H1 (cell line): ENCODE measurements at regions not wholly inside any gene's neighbourhood (a gene's known extent, or its start where the extent isn't known, plus 50 kb on each side); places are given as distances from the start of the nearest gene placed in this dataset.

Source experiments
- CTCF ChIA-PET: fragments of 300-600 bp; sonication (Branson Sonifier 250); formaldehyde crosslinking; loops from one replicate; lab custom pipeline; 2021; ENCODE audit not compliant: partially characterized antibody; lab: Charles Lee
- POLR2A ChIA-PET: fragments of 300-600 bp; sonication (Branson Sonifier 250); formaldehyde crosslinking; loops from one replicate; lab custom pipeline; 2021; ENCODE audit warnings: inconsistent platforms; ENCODE audit not compliant: partially characterized antibody; lab: Charles Lee
- DNase-seq, 2 experiments: peaks; one replicate each; pipeline versions ENCODE4 v3.0.0 to v3.0.0-alpha.2; 2010 to 2022; ENCODE audit warnings: low spot score in 2 of 2, low read depth in 1 of 2, mixed read lengths in 1 of 2
- FAIRE-seq: peaks from 2 replicates; lab custom pipeline; 2011; peaks lifted over from hg19 to GRCh38; lab: Jason Lieb, UNC
- H2AFZ ChIP-seq: 2 replicates; pipeline ENCODE4 v1.8.1; 2012; ENCODE audit warnings: low read length, inconsistent platforms
- H2AK5ac ChIP-seq: 2 replicates; pipeline ENCODE4 v1.6.1; 2013; ENCODE audit warnings: low read depth, low read length
- H2BK120ac ChIP-seq: replicated peaks from 2 replicates; pipeline ENCODE3; 2013; ENCODE audit warnings: low read depth, low read length, inconsistent platforms
- H2BK12ac ChIP-seq: 2 replicates; pipeline ENCODE4 v1.6.1; 2013; ENCODE audit warnings: low read depth, low read length
- H2BK15ac ChIP-seq: 2 replicates; pipeline ENCODE4 v1.6.1; 2013; ENCODE audit warnings: low read length
- H2BK20ac ChIP-seq: 2 replicates; pipeline ENCODE4 v1.6.1; 2013; ENCODE audit warnings: low read length
- H2BK5ac ChIP-seq: 2 replicates; pipeline ENCODE4 v1.6.1; 2013; ENCODE audit warnings: low read depth, low read length
- H3K14ac ChIP-seq: 2 replicates; pipeline ENCODE4 v1.6.1; 2013; ENCODE audit warnings: inconsistent platforms; ENCODE audit not compliant: insufficient read length
- H3K18ac ChIP-seq: 2 replicates; pipeline ENCODE4 v1.6.1; 2013; ENCODE audit warnings: low read length; ENCODE audit errors: extremely low read depth
- H3K23ac ChIP-seq: 2 replicates; pipeline ENCODE4 v1.6.1; 2013; ENCODE audit warnings: inconsistent platforms; ENCODE audit not compliant: insufficient read length
- H3K23me2 ChIP-seq: 2 replicates; pipeline ENCODE4 v1.6.1; 2013; ENCODE audit warnings: low read depth, low read length
- H3K27ac ChIP-seq: 2 replicates; pipeline ENCODE4 v1.6.1; 2011; ENCODE audit warnings: low read depth, low read length, inconsistent platforms
- H3K27me3 ChIP-seq, 4 experiments: replicated peaks in 1 of 4; 1 replicate in 1 of 4; 2 replicates in 3 of 4; pipeline versions ENCODE4 v1.6.1 to v1.8.1; 2011 to 2013; ENCODE audit warnings: low read length in 3 of 4, mild to moderate bottlenecking in 3 of 4, inconsistent platforms in 2 of 4, mixed read lengths in 2 of 4, moderate library complexity in 1 of 4; ENCODE audit not compliant: control insufficient read depth in 3 of 4, insufficient read depth in 3 of 4; ENCODE audit errors: extremely low read depth in 1 of 4
- H3K36me3 ChIP-seq, 4 experiments: 2 replicates each; pipeline versions ENCODE4 v1.6.1 to v1.8.1; 2011 to 2013; ENCODE audit warnings: mild to moderate bottlenecking in 4 of 4, low read length in 3 of 4, moderate library complexity in 2 of 4, control low read depth in 1 of 4, inconsistent platforms in 1 of 4; ENCODE audit not compliant: insufficient read depth in 4 of 4, control insufficient read depth in 2 of 4
- H3K4ac ChIP-seq: replicated peaks from 2 replicates; pipeline ENCODE3; 2013; ENCODE audit warnings: low read length, low read depth, mixed read lengths, inconsistent platforms; ENCODE audit not compliant: insufficient read length
- H3K4me1 ChIP-seq, 4 experiments: replicated peaks in 1 of 4; 1 replicate in 1 of 4; 2 replicates in 3 of 4; pipeline versions ENCODE4 v1.6.1 to v1.8.1; 2011 to 2013; ENCODE audit warnings: low read length in 3 of 4, inconsistent platforms in 2 of 4, mixed read lengths in 1 of 4; ENCODE audit not compliant: insufficient read depth in 4 of 4, control insufficient read depth in 3 of 4
- H3K4me2 ChIP-seq, 2 experiments: 2 replicates each; pipeline versions ENCODE4 v1.6.1 to v1.8.1; 2011 to 2013; ENCODE audit warnings: low read depth in 2 of 2, low read length in 2 of 2, control low read depth in 1 of 2, inconsistent platforms in 1 of 2, mild to moderate bottlenecking in 1 of 2; ENCODE audit not compliant: insufficient read depth in 1 of 2
- H3K4me3 ChIP-seq, 4 experiments: fragments of 200-600, 300-600 bp in 1 of 4; sonication (generic), shearing (Covaris generic), sonication (Bioruptor Twin) in 1 of 4; 2 replicates each; pipeline versions ENCODE4 v1.5.1 to v1.8.1; 2011 to 2016; ENCODE audit warnings: low read length in 4 of 4, low read depth in 3 of 4, control low read depth in 2 of 4, inconsistent platforms in 2 of 4, mild to moderate bottlenecking in 2 of 4, mixed read lengths in 1 of 4, moderate library complexity in 1 of 4; ENCODE audit not compliant: insufficient read depth in 2 of 4; ENCODE audit errors: extremely low read depth in 1 of 4
- H3K56ac ChIP-seq: replicated peaks from 2 replicates; pipeline ENCODE3; 2013; ENCODE audit warnings: low read depth, mild to moderate bottlenecking, mixed read lengths, low read length, inconsistent platforms; ENCODE audit not compliant: insufficient read length
- H3K79me1 ChIP-seq: 2 replicates; pipeline ENCODE4 v1.6.1; 2013; ENCODE audit warnings: low read depth, low read length, control low read depth
- H3K79me2 ChIP-seq, 2 experiments: 2 replicates each; pipeline versions ENCODE4 v1.6.1 to v1.8.1; 2012 to 2013; ENCODE audit warnings: low read length in 2 of 2, mild to moderate bottlenecking in 2 of 2, inconsistent platforms in 1 of 2; ENCODE audit not compliant: insufficient read depth in 2 of 2, control insufficient read depth in 1 of 2
- H3K9ac ChIP-seq, 4 experiments: replicated peaks in 1 of 4; 1 replicate in 1 of 4; 2 replicates in 3 of 4; pipeline versions ENCODE4 v1.6.1 to v1.8.1; 2011 to 2013; ENCODE audit warnings: low read depth in 3 of 4, low read length in 3 of 4, control low read depth in 2 of 4, mild to moderate bottlenecking in 2 of 4, moderate library complexity in 2 of 4, inconsistent platforms in 1 of 4; ENCODE audit errors: extremely low read depth in 1 of 4
- H3K9me3 ChIP-seq, 2 experiments: 2 replicates each; pipeline versions ENCODE4 v1.6.1 to v1.8.1; 2012 to 2013; ENCODE audit warnings: mild to moderate bottlenecking in 2 of 2, moderate library complexity in 2 of 2, control low read depth in 1 of 2, inconsistent platforms in 1 of 2, low read depth in 1 of 2, low read length in 1 of 2, mixed read lengths in 1 of 2; ENCODE audit not compliant: insufficient read depth in 2 of 2
- H4K20me1 ChIP-seq, 2 experiments: replicated peaks in 1 of 2; 2 replicates each; pipeline versions ENCODE3 to v1.8.1; 2011 to 2013; ENCODE audit warnings: inconsistent platforms in 2 of 2, low read length in 2 of 2, mild to moderate bottlenecking in 1 of 2; ENCODE audit not compliant: insufficient read depth in 2 of 2, control insufficient read depth in 1 of 2
- H4K5ac ChIP-seq: 2 replicates; pipeline ENCODE4 v1.6.1; 2013; ENCODE audit warnings: low read length, low read depth, mixed read lengths, inconsistent platforms; ENCODE audit not compliant: insufficient read length
- H4K8ac ChIP-seq: 2 replicates; pipeline ENCODE4 v1.8.0; 2013; ENCODE audit warnings: mild to moderate bottlenecking, moderate library complexity, low read length, inconsistent platforms; ENCODE audit not compliant: insufficient read depth; ENCODE audit errors: extremely low read depth
- H4K91ac ChIP-seq: replicated peaks from 2 replicates; pipeline ENCODE3; 2013; ENCODE audit warnings: low read length, mixed read lengths, inconsistent platforms; ENCODE audit not compliant: insufficient read length
- ATF2 ChIP-seq: IDR thresholded peaks from 2 replicates; pipeline ENCODE4 v1.6.1; 2012; ENCODE audit warnings: low read length, inconsistent platforms
- EZH2 ChIP-seq: fragments of 200-600 bp; sonication (generic); IDR thresholded peaks from 2 replicates; pipeline ENCODE4 v1.7.1; 2012; ENCODE audit warnings: low read depth, mild to moderate bottlenecking, moderate library complexity, low read length, inconsistent platforms; ENCODE audit not compliant: severe bottlenecking
- MAX ChIP-seq: IDR thresholded peaks from 2 replicates; pipeline ENCODE4 v1.6.1; 2012; ENCODE audit warnings: inconsistent platforms
- NANOG ChIP-seq: IDR thresholded peaks from 2 replicates; pipeline ENCODE4 v1.6.1; 2011; ENCODE audit warnings: low read length, low read depth, mild to moderate bottlenecking, inconsistent platforms; ENCODE audit not compliant: insufficient read depth, poor library complexity, severe bottlenecking
- PHF8 ChIP-seq: fragments of 200-600 bp; sonication (generic); conservative IDR thresholded peaks from 2 replicates; pipeline ENCODE4 v1.7.1; 2012; ENCODE audit warnings: low read depth, mild to moderate bottlenecking, inconsistent platforms, low read length, moderate library complexity
- RAD21 ChIP-seq, 2 experiments: IDR thresholded peaks in 1 of 2; conservative IDR thresholded peaks in 1 of 2; 2 replicates each; pipeline ENCODE4 v1.6.1; 2011; ENCODE audit warnings: low read depth in 2 of 2, low read length in 2 of 2, improper control_type of control experiment in 1 of 2, inconsistent platforms in 1 of 2, mild to moderate bottlenecking in 1 of 2, moderate library complexity in 1 of 2
- RBBP5 ChIP-seq: IDR thresholded peaks from 2 replicates; pipeline ENCODE4 v1.7.1; 2012; ENCODE audit warnings: low read depth, mild to moderate bottlenecking, inconsistent platforms, low read length, moderate library complexity, borderline replicate concordance
- RXRA ChIP-seq: IDR thresholded peaks from 2 replicates; pipeline ENCODE4 v1.6.1; 2011; ENCODE audit warnings: low read depth, mild to moderate bottlenecking, low read length, moderate library complexity; ENCODE audit not compliant: insufficient read depth
- SAP30 ChIP-seq: fragments of 300-600 bp; sonication (generic); IDR thresholded peaks from 2 replicates; pipeline ENCODE4 v1.7.1; 2012; ENCODE audit warnings: low read length, moderate library complexity, mild to moderate bottlenecking, inconsistent platforms; ENCODE audit not compliant: insufficient read depth, insufficient replicate concordance
- SIN3A ChIP-seq, 2 experiments: IDR thresholded peaks in 1 of 2; conservative IDR thresholded peaks in 1 of 2; 2 replicates each; pipeline ENCODE4 v1.6.1; 2011 to 2012; ENCODE audit warnings: low read length in 2 of 2, improper control_type of control experiment in 1 of 2, low read depth in 1 of 2, mild to moderate bottlenecking in 1 of 2
- SIX5 ChIP-seq: IDR thresholded peaks from 2 replicates; pipeline ENCODE4 v1.6.1; 2011; ENCODE audit warnings: mild to moderate bottlenecking, low read depth, low read length
- TEAD4 ChIP-seq: IDR thresholded peaks from 2 replicates; pipeline ENCODE4 v1.6.1; 2012; ENCODE audit warnings: low read depth, low read length, inconsistent platforms, mixed read lengths
- WGBS, 2 experiments: shearing (Covaris generic) in 1 of 2; methylation state at CpG; one replicate each; pipeline versions ENCODE4 v1.1.6 to v1.1.7; 2013 to 2015; ENCODE audit warnings: low lambda C conversion rate in 2 of 2, mixed read lengths in 2 of 2, inconsistent platforms in 1 of 2, low coverage in 1 of 2, missing lambda C conversion rate in 1 of 2; ENCODE audit not compliant: insufficient replicate concordance in 2 of 2, insufficient coverage in 1 of 2, insufficient read length in 1 of 2; ENCODE audit errors: extremely low coverage in 1 of 2, missing lambda C conversion rate in 1 of 2; 5-methylcytosine and 5-hydroxymethylcytosine counted together

- no peak overlapping the region for H3K23ac ChIP-seq
- ChIA-PET CTCF (no interaction called here), POLR2A (no interaction called here)
- H2BK12ac ChIP-seq = no peak overlapping the region
- no peaks in the 10 kb centered on the region for H3K36me3 ChIP-seq
- H3K27me3 ChIP-seq = no peaks in the 10 kb centered on the region
- H4K20me1 ChIP-seq = no peaks in the 10 kb centered on the region
- FAIRE-seq (no peak), DNase-seq (no peak)
- no peak overlapping the region for H3K27ac ChIP-seq
- no peaks in the 10 kb centered on the region for H3K4me1 ChIP-seq
- no peak overlapping the region for H2AFZ ChIP-seq
- no peak overlapping the region for H3K14ac ChIP-seq
- H3K4me3 ChIP-seq = no peak overlapping the region
- no peak overlapping the region for H3K9ac ChIP-seq
- H4K8ac ChIP-seq = no peak overlapping the region
- no peak overlapping the region for H2AK5ac ChIP-seq
- no peak overlapping the region for H2BK120ac ChIP-seq
- no peak overlapping the region for H4K5ac ChIP-seq
- no peak overlapping the region for H3K4me2 ChIP-seq
- WGBS, 2 experiments = 82% methylated on average over 1 of the region's 1 CpG; no CpG with 5 or more reads in 1 of the 2 experiments
- no peak overlapping the region for H3K4ac ChIP-seq
- H2BK15ac ChIP-seq = no peak overlapping the region
- no peak overlapping the region for H3K18ac ChIP-seq
- H3K79me2 ChIP-seq = no peaks in the 10 kb centered on the region
- H2BK5ac ChIP-seq = no peak overlapping the region
- no peaks in the 10 kb centered on the region for H3K23me2 ChIP-seq
- H4K91ac ChIP-seq = no peak overlapping the region
- no peaks in the 10 kb centered on the region for H3K9me3 ChIP-seq
- H3K79me1 ChIP-seq = no peaks in the 10 kb centered on the region
- H3K56ac ChIP-seq = no peak overlapping the region
- H2BK20ac ChIP-seq = no peak overlapping the region
- TF ChIP-seq SIX5 (no peak), RXRA (no peak), RBBP5 (no peak), MAX (no peak), RAD21 (IDR thresholded peaks at IDR 0.05 in 1 of 2, conservative IDR thresholded peaks at IDR 0.05 in 1 of 2; ENCODE audit: low read depth in 2 of 2, low read length in 2 of 2) (no peak), ATF2 (no peak), TEAD4 (no peak), EZH2 (no peak), NANOG (no peak), SAP30 (no peak), PHF8 (no peak), SIN3A (conservative IDR thresholded peaks at IDR 0.05 in 1 of 2, IDR thresholded peaks at IDR 0.05 in 1 of 2; ENCODE audit: low read depth in 1 of 2, low read length in 2 of 2) (no peak)
Measured at GRCh38 chrX:128335671-128336070, 283.5 kb upstream of the ACTRT1 start.
